Stimulated activated naive CD8-positive, alpha-beta T cell treated with anti-CD3 and anti-CD28 coated beads, Interleukin-15, Interleukin-2, amounts not matched to agents 100 ng/mL and 50 ng/mL, for 24 hours (primary cell): ENCODE measurements at regions not wholly inside any gene's neighbourhood (a gene's known extent, or its start where the extent isn't known, plus 50 kb on each side); places are given as distances from the start of the nearest gene placed in this dataset.

Experiments
- H3K27ac Mint-ChIP-seq: one replicate; pipeline ENCODE4 v1.8.0; 2021; ENCODE audit warnings: mild to moderate bottlenecking, mixed read lengths
- H3K27me3 Mint-ChIP-seq: one replicate; pipeline ENCODE4 v1.8.0; 2021; ENCODE audit warnings: mixed read lengths
- H3K36me3 Mint-ChIP-seq: one replicate; pipeline ENCODE4 v1.8.0; 2021; ENCODE audit warnings: low read depth, mixed read lengths
- H3K4me1 Mint-ChIP-seq: one replicate; pipeline ENCODE4 v1.8.0; 2021; ENCODE audit warnings: low read depth, mixed read lengths
- H3K4me3 Mint-ChIP-seq: one replicate; pipeline ENCODE4 v1.8.0; 2021; ENCODE audit warnings: mild to moderate bottlenecking, mixed read lengths
- H3K9me3 Mint-ChIP-seq: one replicate; pipeline ENCODE4 v1.8.0; 2021; ENCODE audit warnings: mixed read lengths

DNA sequence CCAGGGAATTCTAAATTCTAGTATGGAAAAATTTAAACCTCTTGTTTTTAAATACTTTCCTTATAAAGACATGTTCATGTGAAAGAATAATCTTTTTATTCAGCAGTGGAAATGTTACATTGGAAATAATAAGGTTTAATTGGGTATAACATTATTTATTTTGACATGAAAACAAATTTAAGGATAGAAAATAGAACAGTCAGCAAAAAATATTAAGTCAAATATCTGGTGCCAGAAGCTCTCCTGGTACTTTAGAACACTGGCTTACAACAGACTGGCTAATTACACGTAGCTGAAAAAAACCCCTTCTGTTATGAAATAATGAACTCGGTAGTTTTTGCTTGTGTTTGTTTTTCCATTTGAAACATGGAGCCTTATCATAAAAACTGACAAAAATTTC, 447.9 kb downstream of the DSEL start:
- Mint-ChIP-seq H3K4me3 (no peak overlapping the region), H3K9me3 (no peaks in the 10 kb centered on the region)

DNA sequence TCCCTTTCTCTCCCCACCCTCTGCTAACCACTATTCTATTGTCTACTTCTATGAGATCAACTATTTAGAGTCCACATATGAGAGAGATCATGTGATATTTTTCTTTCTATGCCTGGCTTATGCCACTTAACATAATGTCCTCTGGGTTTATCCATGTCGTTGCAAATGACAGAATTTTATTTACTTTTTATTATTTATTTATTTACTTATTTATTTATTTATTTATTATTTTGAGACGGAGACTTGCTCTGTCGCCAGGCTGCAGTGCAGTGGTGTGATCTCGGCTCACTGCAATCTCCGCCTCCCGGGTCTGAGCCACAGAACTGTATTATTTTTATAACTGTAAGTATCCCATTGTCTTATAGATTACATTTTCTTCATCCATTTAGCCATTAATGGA, 443.4 kb upstream of the CDH19 start:
- Mint-ChIP-seq H3K9me3 (no peaks in the 10 kb centered on the region), H3K36me3 (no peaks in the 10 kb centered on the region), H3K4me3 (no peak overlapping the region), H3K4me1 (no peaks in the 10 kb centered on the region), H3K27ac (no peak overlapping the region), H3K27me3 (no peaks in the 10 kb centered on the region)

More for the DNA sequence above, 447.9 kb downstream of the DSEL start:
- Mint-ChIP-seq H3K36me3 (no peaks in the 10 kb centered on the region), H3K4me1 (no peaks in the 10 kb centered on the region), H3K27me3 (no peaks in the 10 kb centered on the region), H3K27ac (no peak overlapping the region)

DNA sequence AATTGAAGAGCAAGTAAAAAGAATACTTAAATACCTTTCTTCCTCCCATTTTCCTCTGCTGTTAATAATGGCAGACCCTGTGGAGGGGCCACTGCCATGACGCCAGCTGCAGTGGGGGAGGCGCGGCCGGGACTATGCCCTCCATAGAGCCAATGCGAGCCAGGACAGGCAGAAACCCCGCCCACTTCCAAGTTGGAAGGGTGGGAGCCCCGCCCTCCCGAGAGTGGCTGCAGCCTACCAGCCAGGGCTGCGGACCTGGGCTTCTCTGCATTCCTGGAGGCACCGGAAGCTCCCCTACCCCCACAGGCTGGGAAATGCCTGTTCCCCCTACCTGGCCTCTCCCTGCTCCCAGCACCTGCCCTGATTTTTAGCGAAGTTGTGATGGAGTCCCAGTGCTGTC, 439.4 kb upstream of the CDH19 start:
- no peaks in the 10 kb centered on the region for H3K27me3 Mint-ChIP-seq
- no peaks in the 10 kb centered on the region for H3K4me1 Mint-ChIP-seq
- H3K27ac Mint-ChIP-seq, result no peak overlapping the region
- H3K4me3 Mint-ChIP-seq, result no peak overlapping the region
- no peaks in the 10 kb centered on the region for H3K36me3 Mint-ChIP-seq
- no peaks in the 10 kb centered on the region for H3K9me3 Mint-ChIP-seq

- Mint-ChIP-seq H3K27ac (no peak overlapping the region), H3K27me3 (no peaks in the 10 kb centered on the region), H3K36me3 (no peaks in the 10 kb centered on the region), H3K4me1 (no peaks in the 10 kb centered on the region), H3K9me3 (no peaks in the 10 kb centered on the region), H3K4me3 (no peak overlapping the region)
These were observed 437.4 kb upstream of the CDH19 start for GRCh38 chr18:67041334-67041733.

DNA sequence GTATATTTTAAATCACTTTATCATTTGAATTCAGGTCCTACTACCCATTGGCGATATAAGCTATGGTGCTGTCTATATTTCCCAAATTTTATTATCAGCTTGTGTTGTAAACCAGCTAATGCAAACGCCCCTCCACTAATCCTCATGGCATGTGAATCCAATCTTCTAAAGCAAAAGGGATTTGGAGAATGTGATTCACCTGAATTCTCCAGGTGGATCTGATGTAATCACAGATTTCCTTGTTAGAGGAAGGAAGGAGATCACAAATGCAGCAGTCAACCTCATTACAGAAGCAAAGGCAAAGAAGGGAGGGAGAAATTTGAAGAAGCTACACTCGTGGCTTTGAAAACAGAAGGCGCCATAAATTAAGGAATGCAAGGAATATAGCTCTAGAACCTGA, 431.1 kb upstream of the CDH19 start:
- no peaks in the 10 kb centered on the region for H3K4me1 Mint-ChIP-seq
- H3K36me3 Mint-ChIP-seq, result no peaks in the 10 kb centered on the region
- H3K27me3 Mint-ChIP-seq, result no peaks in the 10 kb centered on the region
- no peaks in the 10 kb centered on the region for H3K9me3 Mint-ChIP-seq
- no peak overlapping the region for H3K27ac Mint-ChIP-seq
- H3K4me3 Mint-ChIP-seq, result no peak overlapping the region

- Mint-ChIP-seq H3K36me3 (no peaks in the 10 kb centered on the region), H3K27ac (no peak overlapping the region), H3K27me3 (no peaks in the 10 kb centered on the region), H3K4me3 (no peak overlapping the region), H3K4me1 (no peaks in the 10 kb centered on the region), H3K9me3 (no peaks in the 10 kb centered on the region)
These were observed 419.2 kb upstream of the CDH19 start for GRCh38 chr18:67023059-67023458.

DNA sequence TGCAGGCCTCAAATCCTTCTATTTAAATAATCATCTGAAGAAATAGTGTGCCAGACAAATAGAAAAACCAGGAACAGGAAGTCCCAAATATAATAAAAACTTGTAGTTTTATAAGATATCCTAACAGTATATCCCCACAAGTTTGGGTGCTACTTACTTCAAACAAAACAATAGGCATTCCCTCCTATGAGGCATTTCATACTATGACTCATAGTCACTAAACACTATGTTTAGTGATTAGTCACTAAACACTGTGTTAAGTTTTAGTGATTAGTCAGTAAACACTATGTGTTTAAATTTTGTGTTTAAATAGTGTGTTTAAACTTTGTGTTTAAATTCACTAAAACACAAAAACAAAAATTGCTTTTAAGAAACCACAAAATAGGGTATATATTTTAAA, 407.0 kb upstream of the CDH19 start:
- no peak overlapping the region for H3K4me3 Mint-ChIP-seq
- H3K36me3 Mint-ChIP-seq, result no peaks in the 10 kb centered on the region
- H3K27me3 Mint-ChIP-seq, result no peaks in the 10 kb centered on the region
- no peak overlapping the region for H3K27ac Mint-ChIP-seq
- no peaks in the 10 kb centered on the region for H3K4me1 Mint-ChIP-seq
- no peaks in the 10 kb centered on the region for H3K9me3 Mint-ChIP-seq

GRCh38 chr18:67007999-67008398, 404.1 kb upstream of the CDH19 start:
- H3K4me1 Mint-ChIP-seq, result no peaks in the 10 kb centered on the region

GRCh38 chr18:67007085-67007484, 403.2 kb upstream of the CDH19 start:
- H3K27ac Mint-ChIP-seq, result no peak overlapping the region
- no peak overlapping the region for H3K4me3 Mint-ChIP-seq
- H3K4me1 Mint-ChIP-seq, result no peaks in the 10 kb centered on the region
- H3K27me3 Mint-ChIP-seq, result no peaks in the 10 kb centered on the region
- no peaks in the 10 kb centered on the region for H3K36me3 Mint-ChIP-seq
- no peaks in the 10 kb centered on the region for H3K9me3 Mint-ChIP-seq

More at GRCh38 chr18:67007999-67008398, 404.1 kb upstream of the CDH19 start:
- H3K27me3 Mint-ChIP-seq, result no peaks in the 10 kb centered on the region
- H3K9me3 Mint-ChIP-seq, result no peaks in the 10 kb centered on the region
- H3K36me3 Mint-ChIP-seq, result no peaks in the 10 kb centered on the region
- no peak overlapping the region for H3K27ac Mint-ChIP-seq
- H3K4me3 Mint-ChIP-seq, result no peak overlapping the region

DNA sequence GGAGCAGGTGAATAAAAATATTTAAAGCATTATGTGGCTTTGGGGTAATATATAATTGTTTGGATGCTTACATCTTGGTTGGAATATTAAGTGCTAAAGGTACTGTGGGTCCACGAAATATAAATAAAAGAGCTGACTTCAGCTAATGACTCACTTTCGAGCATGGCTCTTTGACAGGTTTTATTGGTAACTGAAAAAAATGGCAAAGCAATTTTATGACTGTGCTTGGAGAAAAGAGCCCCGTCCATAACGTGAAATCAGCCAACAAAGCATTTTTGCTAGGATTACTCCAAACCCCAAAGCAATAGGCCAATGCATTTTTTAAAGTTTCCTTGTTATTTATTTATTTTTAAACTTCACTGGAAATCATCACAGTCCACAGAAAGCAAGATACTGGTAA, 397.2 kb upstream of the CDH19 start:
- no peaks in the 10 kb centered on the region for H3K36me3 Mint-ChIP-seq
- H3K4me3 Mint-ChIP-seq, result no peak overlapping the region
- no peaks in the 10 kb centered on the region for H3K4me1 Mint-ChIP-seq
- H3K9me3 Mint-ChIP-seq, result no peaks in the 10 kb centered on the region
- no peak overlapping the region for H3K27ac Mint-ChIP-seq
- no peaks in the 10 kb centered on the region for H3K27me3 Mint-ChIP-seq

DNA sequence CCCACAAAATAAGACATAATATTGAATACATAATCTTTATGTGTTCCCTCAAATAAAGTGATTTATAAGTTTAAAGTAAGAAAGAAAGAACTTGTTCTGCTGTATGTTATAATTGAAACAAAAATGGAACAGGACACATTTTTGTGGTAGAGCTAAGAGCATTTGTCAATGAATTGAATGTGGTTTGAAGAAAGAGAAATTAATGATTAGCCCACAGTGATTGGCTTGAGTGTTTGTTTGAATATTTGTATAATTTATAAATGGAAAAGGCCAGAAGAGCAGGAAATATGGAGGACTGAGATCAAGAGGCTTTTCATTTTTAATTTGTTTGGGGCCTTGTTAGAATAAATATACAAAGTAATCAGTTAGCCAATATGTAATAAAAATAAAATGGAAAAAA, 395.1 kb upstream of the CDH19 start:
- no peaks in the 10 kb centered on the region for H3K27me3 Mint-ChIP-seq
- H3K4me3 Mint-ChIP-seq, result no peak overlapping the region
- H3K9me3 Mint-ChIP-seq, result no peaks in the 10 kb centered on the region
- H3K27ac Mint-ChIP-seq, result no peak overlapping the region
- no peaks in the 10 kb centered on the region for H3K4me1 Mint-ChIP-seq
- H3K36me3 Mint-ChIP-seq, result no peaks in the 10 kb centered on the region

- H3K4me1 Mint-ChIP-seq, result no peaks in the 10 kb centered on the region
- no peaks in the 10 kb centered on the region for H3K27me3 Mint-ChIP-seq
- no peaks in the 10 kb centered on the region for H3K36me3 Mint-ChIP-seq
These were observed 391.4 kb upstream of the CDH19 start for GRCh38 chr18:66995270-66995669.

DNA sequence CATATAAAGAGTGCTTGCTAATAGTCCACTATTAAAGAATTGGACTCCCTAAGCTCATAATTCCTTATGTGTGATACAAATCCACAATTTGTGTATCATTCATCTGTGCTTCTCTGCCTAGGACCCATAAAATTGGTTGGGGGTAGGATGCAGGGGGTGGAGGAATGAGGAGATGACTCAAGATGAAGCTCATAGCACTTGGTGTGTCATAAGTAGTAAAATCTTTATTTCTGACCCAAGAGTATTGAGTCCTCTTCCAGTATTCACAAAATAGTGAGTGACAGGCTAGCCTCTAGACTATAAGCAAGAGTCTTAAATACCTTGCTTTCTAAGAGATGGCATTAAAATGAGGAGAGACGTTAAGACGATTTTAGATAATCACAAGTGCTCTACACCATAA, 390.9 kb upstream of the CDH19 start:
- Mint-ChIP-seq H3K9me3 (peaks cover 4% of the 10 kb centered on the region), H3K4me1 (no peaks in the 10 kb centered on the region), H3K27me3 (no peaks in the 10 kb centered on the region)

More at GRCh38 chr18:66995270-66995669, 391.4 kb upstream of the CDH19 start:
- H3K4me3 Mint-ChIP-seq, result no peak overlapping the region
- peaks cover 3% of the 10 kb centered on the region for H3K9me3 Mint-ChIP-seq
- no peak overlapping the region for H3K27ac Mint-ChIP-seq

GRCh38 chr18:66993492-66993891, 389.6 kb upstream of the CDH19 start:
- Mint-ChIP-seq H3K4me3 (no peak overlapping the region), H3K4me1 (no peaks in the 10 kb centered on the region), H3K9me3 (peaks cover 4% of the 10 kb centered on the region), H3K27ac (no peak overlapping the region), H3K36me3 (no peaks in the 10 kb centered on the region), H3K27me3 (no peaks in the 10 kb centered on the region)

More for the DNA sequence above, 390.9 kb upstream of the CDH19 start:
- H3K36me3 Mint-ChIP-seq, result no peaks in the 10 kb centered on the region
- no peak overlapping the region for H3K4me3 Mint-ChIP-seq
- no peak overlapping the region for H3K27ac Mint-ChIP-seq

DNA sequence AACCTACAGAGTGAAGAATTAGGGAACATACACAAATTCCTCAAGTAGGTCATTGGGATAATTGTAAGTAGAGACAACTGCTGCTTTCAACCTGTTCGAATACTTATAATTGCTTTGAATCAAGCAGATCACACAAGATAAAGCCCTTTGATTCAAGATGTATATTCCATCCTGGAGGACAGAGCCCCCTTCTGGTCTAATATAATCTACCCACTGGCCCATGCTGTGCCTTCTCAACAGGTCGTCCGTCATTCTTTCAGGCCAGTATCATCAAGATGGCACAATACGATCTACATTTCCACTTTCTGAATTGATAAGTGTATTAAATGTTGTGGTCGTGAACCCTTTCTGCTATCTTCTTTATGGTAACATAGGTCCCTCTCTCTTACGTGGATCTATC, 387.0 kb upstream of the CDH19 start:
- no peak overlapping the region for H3K4me3 Mint-ChIP-seq
- H3K36me3 Mint-ChIP-seq, result no peaks in the 10 kb centered on the region
- H3K9me3 Mint-ChIP-seq, result peaks cover 7% of the 10 kb centered on the region
- H3K27me3 Mint-ChIP-seq, result no peaks in the 10 kb centered on the region
- no peaks in the 10 kb centered on the region for H3K4me1 Mint-ChIP-seq
- H3K27ac Mint-ChIP-seq, result no peak overlapping the region

GRCh38 chr18:66979009-66979408, 375.1 kb upstream of the CDH19 start:
- no peak overlapping the region for H3K4me3 Mint-ChIP-seq
- H3K36me3 Mint-ChIP-seq, result no peaks in the 10 kb centered on the region
- no peaks in the 10 kb centered on the region for H3K27me3 Mint-ChIP-seq
- H3K9me3 Mint-ChIP-seq, result no peaks in the 10 kb centered on the region
- H3K27ac Mint-ChIP-seq, result no peak overlapping the region
- no peaks in the 10 kb centered on the region for H3K4me1 Mint-ChIP-seq

- Mint-ChIP-seq H3K9me3 (no peaks in the 10 kb centered on the region), H3K27ac (no peak overlapping the region), H3K4me3 (no peak overlapping the region)
These were observed 368.8 kb upstream of the CDH19 start for GRCh38 chr18:66972681-66973080.

More at GRCh38 chr18:66972681-66973080, 368.8 kb upstream of the CDH19 start:
- Mint-ChIP-seq H3K27me3 (no peaks in the 10 kb centered on the region), H3K36me3 (no peaks in the 10 kb centered on the region), H3K4me1 (no peaks in the 10 kb centered on the region)
